ENCODE measurements at regions not wholly inside any gene's neighbourhood (a gene's known extent, or its start where the extent isn't known, plus 50 kb on each side); places are given as distances from the start of the nearest gene placed in this dataset.

DNA sequence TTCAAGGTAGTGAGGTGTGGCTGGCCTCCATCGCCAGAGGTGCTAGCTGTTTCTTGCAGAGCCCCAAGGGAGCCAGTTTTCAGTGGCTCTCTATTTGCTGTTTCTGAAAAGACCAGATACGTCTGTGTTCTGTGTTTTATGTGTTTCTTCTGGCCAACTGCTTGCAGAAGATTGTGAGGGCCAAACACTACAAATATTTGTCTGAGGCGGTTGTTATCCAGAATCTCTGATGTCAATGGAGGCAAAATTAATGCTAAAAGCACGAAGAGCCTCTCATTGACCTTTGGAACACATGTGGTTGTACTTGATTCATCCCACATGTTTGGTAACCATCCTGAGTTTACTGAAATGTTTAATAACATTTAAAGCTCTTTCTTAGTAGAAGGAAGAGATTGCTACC is 113.9 kb downstream of the CT47B1 start:
- DNase-seq, result no peak
- Mint-ChIP-seq H3K36me3 (ENCODE audit: low read depth) (no peaks in the 10 kb centered on the region), H3K27me3 (ENCODE audit: insufficient read depth) (peaks cover 12% of the 10 kb centered on the region), H3K4me1 (no peaks in the 10 kb centered on the region), H3K9me3 (peaks cover 51% of the 10 kb centered on the region), H3K4me3 (no peak overlapping the region), H3K27ac (no peak overlapping the region)
- no peak overlapping the region for H3K27ac ChIP-seq (ENCODE audit: low read depth, low read length)
- H3K4me3 ChIP-seq (ENCODE audit: low read length), result no peak overlapping the region
- no peaks in the 10 kb centered on the region for H3K36me3 ChIP-seq (ENCODE audit: control insufficient read depth, insufficient read depth, low read length)
- no peaks in the 10 kb centered on the region for H3K9me3 ChIP-seq (ENCODE audit: control insufficient read depth, low read length)
- TF ChIP-seq CTCF (conservative IDR thresholded peaks at IDR 0.05), result no peak
- no peaks in the 10 kb centered on the region for H3K27me3 ChIP-seq (ENCODE audit: control insufficient read depth, insufficient read depth, low read length, poor library complexity, severe bottlenecking)
- H3K4me1 ChIP-seq (ENCODE audit: control insufficient read depth, insufficient read depth, low read length), result no peaks in the 10 kb centered on the region
- no peak overlapping the region for H3K9ac ChIP-seq (ENCODE audit: extremely low read depth, low read length, poor library complexity, severe bottlenecking)
- WGBS, 2 experiments (ENCODE audit: insufficient coverage in 1 of 2, insufficient read length in 1 of 2), result 92% methylated on average over 4 of the region's 4 CpGs; no CpG with 5 or more reads in 1 of the 2 experiments

- H3K36me3 Mint-ChIP-seq (ENCODE audit: low read depth), result no peaks in the 10 kb centered on the region
- no peaks in the 10 kb centered on the region for H3K4me1 ChIP-seq (ENCODE audit: control insufficient read depth, insufficient read depth, low read length)
- no peak overlapping the region for H3K27ac ChIP-seq (ENCODE audit: low read depth, low read length)
- no peak overlapping the region for H3K4me3 Mint-ChIP-seq
- no peak overlapping the region for H3K9ac ChIP-seq (ENCODE audit: extremely low read depth, low read length, poor library complexity, severe bottlenecking)
- peaks cover 54% of the 10 kb centered on the region for H3K9me3 Mint-ChIP-seq
- H3K27me3 ChIP-seq (ENCODE audit: control insufficient read depth, insufficient read depth, low read length, poor library complexity, severe bottlenecking), result no peaks in the 10 kb centered on the region
- no peak for DNase-seq
- H3K27me3 Mint-ChIP-seq (ENCODE audit: insufficient read depth), result peaks cover 12% of the 10 kb centered on the region
- no peak for TF ChIP-seq CTCF (conservative IDR thresholded peaks at IDR 0.05)
- H3K9me3 ChIP-seq (ENCODE audit: control insufficient read depth, low read length), result no peaks in the 10 kb centered on the region
- H3K27ac Mint-ChIP-seq, result no peak overlapping the region
- H3K36me3 ChIP-seq (ENCODE audit: control insufficient read depth, insufficient read depth, low read length), result no peaks in the 10 kb centered on the region
- H3K4me3 ChIP-seq (ENCODE audit: low read length), result no peak overlapping the region
- peaks cover 3% of the 10 kb centered on the region for H3K4me1 Mint-ChIP-seq
- 80 to 81% methylated on average over 1 of the region's 1 CpG for WGBS, 2 experiments (ENCODE audit: insufficient coverage in 1 of 2, insufficient read length in 1 of 2)
Measured at GRCh38 chrX:120759685-120760084, 116.0 kb downstream of the CT47B1 start.

GRCh38 chrX:120755066-120755846 is 120.4 kb downstream of the CT47B1 start:
- Mint-ChIP-seq H3K27ac (no peak overlapping the region), H3K4me1 (peaks cover 4% of the 10 kb centered on the region), H3K4me3 (no peak overlapping the region), H3K9me3 (peaks cover 49% of the 10 kb centered on the region), H3K27me3 (ENCODE audit: insufficient read depth) (peaks cover 3% of the 10 kb centered on the region), H3K36me3 (ENCODE audit: low read depth) (no peaks in the 10 kb centered on the region)
- no peaks in the 10 kb centered on the region for H3K4me1 ChIP-seq (ENCODE audit: control insufficient read depth, insufficient read depth, low read length)
- no peak for DNase-seq
- no peaks in the 10 kb centered on the region for H3K36me3 ChIP-seq (ENCODE audit: control insufficient read depth, insufficient read depth, low read length)
- no peak overlapping the region for H3K27ac ChIP-seq (ENCODE audit: low read depth, low read length)
- H3K9me3 ChIP-seq (ENCODE audit: control insufficient read depth, low read length), result no peaks in the 10 kb centered on the region
- no peak for TF ChIP-seq CTCF (conservative IDR thresholded peaks at IDR 0.05)
- no peak overlapping the region for H3K9ac ChIP-seq (ENCODE audit: extremely low read depth, low read length, poor library complexity, severe bottlenecking)
- 83% methylated on average over 1 of the region's 1 CpG; no CpG with 5 or more reads in 1 of the 2 experiments for WGBS, 2 experiments (ENCODE audit: insufficient coverage in 1 of 2, insufficient read length in 1 of 2)
- H3K27me3 ChIP-seq (ENCODE audit: control insufficient read depth, insufficient read depth, low read length, poor library complexity, severe bottlenecking), result no peaks in the 10 kb centered on the region
- H3K4me3 ChIP-seq (ENCODE audit: low read length), result no peak overlapping the region

Data from endodermal cell (in vitro differentiated cells).